HL-60 (cell line): ENCODE measurements at regions not wholly inside any gene's neighbourhood (a gene's known extent, or its start where the extent isn't known, plus 50 kb on each side); places are given as distances from the start of the nearest gene placed in this dataset.

Experiments used
- POLR2AphosphoS5 ChIP-seq: IDR thresholded peaks from 2 replicates; pipeline ENCODE4 v1.6.1; 2012; ENCODE audit warnings: low read depth
- REST ChIP-seq: IDR thresholded peaks from 2 replicates; pipeline ENCODE4 v1.6.1; 2012; ENCODE audit warnings: low read depth; ENCODE audit not compliant: insufficient replicate concordance

- TF ChIP-seq REST: no peak
- TF ChIP-seq POLR2AphosphoS5: no peak
These were observed 186.0 kb upstream of the MKI67 start for GRCh38 chr10:128312250-128312649.
